ENCODE measurements at regions not wholly inside any gene's neighbourhood (a gene's known extent, or its start where the extent isn't known, plus 50 kb on each side); places are given as distances from the start of the nearest gene placed in this dataset.

DNA sequence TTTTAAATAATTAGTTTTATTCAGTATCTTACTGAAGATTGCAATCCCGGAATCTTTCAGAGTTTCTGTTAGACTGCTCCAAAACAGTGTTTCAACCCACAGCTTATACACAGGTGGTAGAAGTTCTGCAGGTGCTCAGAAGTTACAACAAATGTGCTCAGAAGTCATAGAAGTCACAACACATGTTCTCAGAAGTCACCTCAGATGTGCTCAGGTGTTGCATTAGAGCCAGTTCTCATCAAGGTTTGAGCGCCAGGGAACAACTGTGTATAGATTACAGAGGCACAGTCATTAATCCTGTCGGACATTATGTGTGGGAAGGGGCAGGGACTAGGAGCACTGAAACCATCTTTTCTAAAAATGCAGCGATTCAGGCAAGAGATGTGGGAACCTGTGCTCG, 124.5 kb downstream of the ARSF start:
- Mint-ChIP-seq H3K9me3 (no peaks in the 10 kb centered on the region; a peak in 1 of 5 replicates), H3K4me1 (peaks cover 21 to 26% of the 10 kb centered on the region in 2 experiments), H3K27ac (no peak overlapping the region), H3K4me3 (no peak overlapping the region), H3K36me3 (ENCODE audit: insufficient read depth in 1 of 3, low read depth in 3 of 3) (no peaks in the 10 kb centered on the region; a peak in 1 of 7 replicates), H3K27me3 (ENCODE audit: low read depth) (no peaks in the 10 kb centered on the region)
- Histone ChIP-seq H4K5ac (ENCODE audit: insufficient read length, low read depth, low read length) (no peak overlapping the region), H3K4me2 (ENCODE audit: insufficient read depth, insufficient read length, low read length) (no peak overlapping the region), H4K91ac (ENCODE audit: insufficient read length, low read depth, low read length) (no peak overlapping the region), H3K9ac (ENCODE audit: extremely low read depth, insufficient read length, low read length) (no peak overlapping the region), H3K56ac (ENCODE audit: insufficient read length, low read depth, low read length) (no peak overlapping the region), H3K4me1 (ENCODE audit: insufficient read depth, low read length) (no peaks in the 10 kb centered on the region), H3K4ac (ENCODE audit: low read depth, low read length) (no peak overlapping the region), H4K8ac (replicated peaks; ENCODE audit: insufficient read length, low read depth, low read length) (no peak overlapping the region), H2BK20ac (ENCODE audit: low read depth, low read length, poor library complexity, severe bottlenecking) (no peak overlapping the region), H3T11ph (ENCODE audit: low read length) (no peak overlapping the region), H3K27me3 (ENCODE audit: insufficient read depth, low read length) (no peaks in the 10 kb centered on the region), H3K18ac (ENCODE audit: insufficient read length, low read depth, low read length) (no peak overlapping the region), H3K79me2 (ENCODE audit: insufficient read depth, low read length) (no peaks in the 10 kb centered on the region), H2BK120ac (ENCODE audit: low read depth, low read length, poor library complexity, severe bottlenecking) (no peak overlapping the region), H3K14ac (ENCODE audit: insufficient read depth, low read length) (no peak overlapping the region), H2BK15ac (ENCODE audit: low read depth, low read length) (no peak overlapping the region), H2AK5ac (ENCODE audit: insufficient read length, low read length) (no peak overlapping the region), H3K9me3 (ENCODE audit: control insufficient read depth, low read depth, low read length) (no peaks in the 10 kb centered on the region), H2BK12ac (ENCODE audit: insufficient read length, low read depth, low read length) (no peak overlapping the region), H2AFZ (ENCODE audit: low read length) (no peak overlapping the region), H3K79me1 (ENCODE audit: insufficient read depth, low read depth, low read length, poor library complexity, severe bottlenecking) (no peaks in the 10 kb centered on the region), H3K27ac (ENCODE audit: insufficient read length, low read depth, low read length) (no peak overlapping the region), H3K23ac (ENCODE audit: insufficient read length, low read depth, low read length) (no peak overlapping the region), H2BK5ac (ENCODE audit: insufficient read length, low read length) (no peak overlapping the region), H4K20me1 (ENCODE audit: control insufficient read depth, insufficient read depth, insufficient read length) (no peaks in the 10 kb centered on the region), H3K23me2 (ENCODE audit: insufficient read length, low read depth, low read length, poor library complexity, severe bottlenecking) (no peaks in the 10 kb centered on the region)
- DNase-seq = no peak
- no CpG with 5 or more reads among the region's 5 CpGs for WGBS (ENCODE audit: extremely low coverage, insufficient read length, low lambda C conversion rate)
- TF ChIP-seq, protein P1, sequence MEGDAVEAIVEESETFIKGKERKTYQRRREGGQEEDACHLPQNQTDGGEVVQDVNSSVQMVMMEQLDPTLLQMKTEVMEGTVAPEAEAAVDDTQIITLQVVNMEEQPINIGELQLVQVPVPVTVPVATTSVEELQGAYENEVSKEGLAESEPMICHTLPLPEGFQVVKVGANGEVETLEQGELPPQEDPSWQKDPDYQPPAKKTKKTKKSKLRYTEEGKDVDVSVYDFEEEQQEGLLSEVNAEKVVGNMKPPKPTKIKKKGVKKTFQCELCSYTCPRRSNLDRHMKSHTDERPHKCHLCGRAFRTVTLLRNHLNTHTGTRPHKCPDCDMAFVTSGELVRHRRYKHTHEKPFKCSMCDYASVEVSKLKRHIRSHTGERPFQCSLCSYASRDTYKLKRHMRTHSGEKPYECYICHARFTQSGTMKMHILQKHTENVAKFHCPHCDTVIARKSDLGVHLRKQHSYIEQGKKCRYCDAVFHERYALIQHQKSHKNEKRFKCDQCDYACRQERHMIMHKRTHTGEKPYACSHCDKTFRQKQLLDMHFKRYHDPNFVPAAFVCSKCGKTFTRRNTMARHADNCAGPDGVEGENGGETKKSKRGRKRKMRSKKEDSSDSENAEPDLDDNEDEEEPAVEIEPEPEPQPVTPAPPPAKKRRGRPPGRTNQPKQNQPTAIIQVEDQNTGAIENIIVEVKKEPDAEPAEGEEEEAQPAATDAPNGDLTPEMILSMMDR (conservative IDR thresholded peaks at IDR 0.05) = no peak
